Tibial nerve (tissue), 3 donors: ENCODE measurements at regions not wholly inside any gene's neighbourhood (a gene's known extent, or its start where the extent isn't known, plus 50 kb on each side); places are given as distances from the start of the nearest gene placed in this dataset.

Experiments
- CTCF ChIP-seq, 5 experiments: fragments of 200-600 bp in 3 of 5; fragments of 450-650 bp in 2 of 5; sonication (generic) in 3 of 5; IDR thresholded peaks; one replicate each; pipeline ENCODE4 v1.5.1; 2016 to 2019; ENCODE audit warnings: antibody characterized with exemption in 5 of 5, mild to moderate bottlenecking in 3 of 5, moderate library complexity in 2 of 5
- POLR2A ChIP-seq, 2 donors: fragments of 450-650 bp; IDR thresholded peaks; one replicate each; pipeline ENCODE4 v1.6.1; 2017; ENCODE audit warnings: antibody characterized with exemption in 2 of 2, mild to moderate bottlenecking in 2 of 2, moderate library complexity in 2 of 2

GRCh38 chr4:130484826-130485225 is 1388.9 kb downstream of the C4orf33 start:
- TF ChIP-seq CTCF (IDR thresholded peaks at IDR 0.05) = no peak
- TF ChIP-seq POLR2A (IDR thresholded peaks at IDR 0.05) = no peak
